ENCODE measurements at regions not wholly inside any gene's neighbourhood (a gene's known extent, or its start where the extent isn't known, plus 50 kb on each side); places are given as distances from the start of the nearest gene placed in this dataset.

GRCh38 chr18:35862119-35862640, 110.3 kb upstream of the RMP24 start:
- TF ChIP-seq CTCF (conservative IDR thresholded peaks at IDR 0.05 in 1 of 2, IDR thresholded peaks at IDR 0.05 in 1 of 2; ENCODE audit: low read depth in 1 of 2, low read length in 2 of 2), result no peak
- no peak for TF ChIP-seq EZH2 (IDR thresholded peaks at IDR 0.05; ENCODE audit: low read length, missing control alignments)
